ENCODE measurements at regions not wholly inside any gene's neighbourhood (a gene's known extent, or its start where the extent isn't known, plus 50 kb on each side); places are given as distances from the start of the nearest gene placed in this dataset.

- ChIA-PET POLR2A (no interaction called here), CTCF (ENCODE audit: unreplicated experiment) (no interaction called here)
- Histone ChIP-seq H3K9me2 (ENCODE audit: insufficient read depth, low read length) (no peaks in the 10 kb centered on the region), H3K4me3 (ENCODE audit: low read depth, low read length, poor library complexity, severe bottlenecking) (no peak overlapping the region), H3K36me3 (ENCODE audit: insufficient read depth, low read length) (no peaks in the 10 kb centered on the region), H3K27ac (ENCODE audit: low read depth, low read length, poor library complexity, severe bottlenecking) (no peak overlapping the region), H4K20me1 (ENCODE audit: insufficient read depth, low read length) (no peaks in the 10 kb centered on the region), H3K79me2 (ENCODE audit: insufficient read depth, low read depth, low read length) (no peaks in the 10 kb centered on the region), H3K4me2 (ENCODE audit: low read length) (no peak overlapping the region), H2AFZ (ENCODE audit: low read length) (no peak overlapping the region), H3K9me3 (ENCODE audit: low read length) (no peaks in the 10 kb centered on the region), H3K4me1 (ENCODE audit: insufficient read depth, low read length, poor library complexity, severe bottlenecking) (no peaks in the 10 kb centered on the region)
- intact Hi-C loops (cut with micrococcal nuclease; ENCODE audit: unreplicated experiment) = no loop called here
- TF ChIP-seq EZH2phosphoT487 (IDR thresholded peaks at IDR 0.05; ENCODE audit: borderline replicate concordance, low read depth, low read length) (no peak), CTCF (conservative IDR thresholded peaks at IDR 0.05; ENCODE audit: low read length) (no peak)
- no peak for DNase-seq (ENCODE audit: low spot score)
- BruUV-seq (replicated peaks) = no TSS peak
Measured at GRCh38 chr5:175035882-175036533, 311.6 kb downstream of the MSX2 start.

- Histone ChIP-seq H3K27ac (ENCODE audit: low read depth, low read length, poor library complexity, severe bottlenecking) (no peak overlapping the region), H3K9me3 (ENCODE audit: low read length) (no peaks in the 10 kb centered on the region), H3K4me1 (ENCODE audit: insufficient read depth, low read length, poor library complexity, severe bottlenecking) (no peaks in the 10 kb centered on the region), H3K4me2 (ENCODE audit: low read length) (no peak overlapping the region), H3K4me3 (ENCODE audit: low read depth, low read length, poor library complexity, severe bottlenecking) (no peak overlapping the region), H2AFZ (ENCODE audit: low read length) (no peak overlapping the region), H4K20me1 (ENCODE audit: insufficient read depth, low read length) (no peaks in the 10 kb centered on the region), H3K36me3 (ENCODE audit: insufficient read depth, low read length) (no peaks in the 10 kb centered on the region), H3K79me2 (ENCODE audit: insufficient read depth, low read depth, low read length) (no peaks in the 10 kb centered on the region), H3K9me2 (ENCODE audit: insufficient read depth, low read length) (no peaks in the 10 kb centered on the region)
- POLR2A ChIA-PET = no interaction called here
- intact Hi-C loops (cut with micrococcal nuclease; ENCODE audit: unreplicated experiment) = no loop called here
- TF ChIP-seq EZH2phosphoT487 (IDR thresholded peaks at IDR 0.05; ENCODE audit: borderline replicate concordance, low read depth, low read length) (no peak), CTCF (conservative IDR thresholded peaks at IDR 0.05; ENCODE audit: low read length) (no peak)
- BruUV-seq (replicated peaks) = no TSS peak
- DNase-seq (ENCODE audit: low spot score) = no peak
- CTCF ChIA-PET (ENCODE audit: unreplicated experiment) = no interaction called here
Measured at GRCh38 chr5:175034924-175035323, 310.5 kb downstream of the MSX2 start.

GRCh38 chr5:175032741-175033151, 308.4 kb downstream of the MSX2 start:
- Histone ChIP-seq H3K79me2 (ENCODE audit: insufficient read depth, low read depth, low read length) (no peaks in the 10 kb centered on the region), H2AFZ (ENCODE audit: low read length) (no peak overlapping the region), H4K20me1 (ENCODE audit: insufficient read depth, low read length) (no peaks in the 10 kb centered on the region), H3K36me3 (ENCODE audit: insufficient read depth, low read length) (no peaks in the 10 kb centered on the region), H3K4me3 (ENCODE audit: low read depth, low read length, poor library complexity, severe bottlenecking) (no peak overlapping the region), H3K4me1 (ENCODE audit: insufficient read depth, low read length, poor library complexity, severe bottlenecking) (no peaks in the 10 kb centered on the region), H3K4me2 (ENCODE audit: low read length) (no peak overlapping the region), H3K27ac (ENCODE audit: low read depth, low read length, poor library complexity, severe bottlenecking) (no peak overlapping the region), H3K9me2 (ENCODE audit: insufficient read depth, low read length) (no peaks in the 10 kb centered on the region), H3K9me3 (ENCODE audit: low read length) (no peaks in the 10 kb centered on the region)
- BruUV-seq (replicated peaks) = no TSS peak
- POLR2A ChIA-PET = no interaction called here
- intact Hi-C loops (cut with micrococcal nuclease; ENCODE audit: unreplicated experiment) = no loop called here
- CTCF ChIA-PET (ENCODE audit: unreplicated experiment) = no interaction called here
- TF ChIP-seq EZH2phosphoT487 (IDR thresholded peaks at IDR 0.05; ENCODE audit: borderline replicate concordance, low read depth, low read length) = no peak
- TF ChIP-seq CTCF (conservative IDR thresholded peaks at IDR 0.05; ENCODE audit: low read length) = no peak
- no peak for DNase-seq (ENCODE audit: low spot score)
